ENCODE measurements at regions not wholly inside any gene's neighbourhood (a gene's known extent, or its start where the extent isn't known, plus 50 kb on each side); places are given as distances from the start of the nearest gene placed in this dataset.

DNA sequence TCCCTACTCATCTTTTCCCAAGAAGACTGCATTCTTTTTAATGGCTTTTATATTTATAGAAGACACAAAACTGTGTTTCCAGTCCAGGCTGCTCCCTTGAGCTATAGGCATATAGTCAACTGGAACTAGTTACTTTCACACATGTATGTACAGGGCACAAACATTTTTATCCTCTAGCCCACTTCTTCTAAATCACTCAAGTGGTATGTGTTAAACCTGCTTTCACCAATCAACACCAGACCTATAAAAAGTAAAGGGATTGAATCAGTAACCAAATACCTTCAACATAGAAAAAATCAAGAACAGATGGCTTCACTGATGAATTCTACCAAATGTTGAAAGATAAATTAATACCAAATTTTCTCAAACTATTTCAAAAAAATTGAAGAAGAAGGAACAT is 584.2 kb upstream of the SLITRK1 start:
- DNase-seq (ENCODE audit: low spot score) (no peak), ATAC-seq (ENCODE audit: low FRiP score) (no peak)
- TF ChIP-seq, protein P1, sequence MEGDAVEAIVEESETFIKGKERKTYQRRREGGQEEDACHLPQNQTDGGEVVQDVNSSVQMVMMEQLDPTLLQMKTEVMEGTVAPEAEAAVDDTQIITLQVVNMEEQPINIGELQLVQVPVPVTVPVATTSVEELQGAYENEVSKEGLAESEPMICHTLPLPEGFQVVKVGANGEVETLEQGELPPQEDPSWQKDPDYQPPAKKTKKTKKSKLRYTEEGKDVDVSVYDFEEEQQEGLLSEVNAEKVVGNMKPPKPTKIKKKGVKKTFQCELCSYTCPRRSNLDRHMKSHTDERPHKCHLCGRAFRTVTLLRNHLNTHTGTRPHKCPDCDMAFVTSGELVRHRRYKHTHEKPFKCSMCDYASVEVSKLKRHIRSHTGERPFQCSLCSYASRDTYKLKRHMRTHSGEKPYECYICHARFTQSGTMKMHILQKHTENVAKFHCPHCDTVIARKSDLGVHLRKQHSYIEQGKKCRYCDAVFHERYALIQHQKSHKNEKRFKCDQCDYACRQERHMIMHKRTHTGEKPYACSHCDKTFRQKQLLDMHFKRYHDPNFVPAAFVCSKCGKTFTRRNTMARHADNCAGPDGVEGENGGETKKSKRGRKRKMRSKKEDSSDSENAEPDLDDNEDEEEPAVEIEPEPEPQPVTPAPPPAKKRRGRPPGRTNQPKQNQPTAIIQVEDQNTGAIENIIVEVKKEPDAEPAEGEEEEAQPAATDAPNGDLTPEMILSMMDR (IDR thresholded peaks at IDR 0.05), result no peak

DNA sequence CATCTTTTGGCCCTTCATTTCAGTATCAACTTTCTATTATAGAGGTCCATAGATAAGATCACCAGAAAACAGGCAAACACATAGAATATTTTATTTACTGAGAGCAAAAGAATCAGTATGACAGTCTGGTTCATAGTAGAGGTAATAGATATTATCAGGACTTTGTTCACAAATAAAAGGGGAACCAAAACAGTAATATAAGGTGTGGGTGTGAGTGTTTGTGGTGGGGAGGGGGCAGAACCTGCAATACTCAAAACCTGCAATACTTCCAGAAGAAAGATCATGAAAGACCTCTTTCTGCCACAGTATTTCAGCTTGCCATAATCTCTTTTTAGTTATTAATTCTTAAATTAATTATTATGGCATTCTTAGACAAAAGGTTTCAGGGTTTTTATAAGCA is 578.7 kb upstream of the SLITRK1 start:
- TF ChIP-seq, protein P1 (IDR thresholded peaks at IDR 0.05), result no peak
- DNase-seq (ENCODE audit: low spot score) (no peak), ATAC-seq (ENCODE audit: low FRiP score) (no peak)

DNA sequence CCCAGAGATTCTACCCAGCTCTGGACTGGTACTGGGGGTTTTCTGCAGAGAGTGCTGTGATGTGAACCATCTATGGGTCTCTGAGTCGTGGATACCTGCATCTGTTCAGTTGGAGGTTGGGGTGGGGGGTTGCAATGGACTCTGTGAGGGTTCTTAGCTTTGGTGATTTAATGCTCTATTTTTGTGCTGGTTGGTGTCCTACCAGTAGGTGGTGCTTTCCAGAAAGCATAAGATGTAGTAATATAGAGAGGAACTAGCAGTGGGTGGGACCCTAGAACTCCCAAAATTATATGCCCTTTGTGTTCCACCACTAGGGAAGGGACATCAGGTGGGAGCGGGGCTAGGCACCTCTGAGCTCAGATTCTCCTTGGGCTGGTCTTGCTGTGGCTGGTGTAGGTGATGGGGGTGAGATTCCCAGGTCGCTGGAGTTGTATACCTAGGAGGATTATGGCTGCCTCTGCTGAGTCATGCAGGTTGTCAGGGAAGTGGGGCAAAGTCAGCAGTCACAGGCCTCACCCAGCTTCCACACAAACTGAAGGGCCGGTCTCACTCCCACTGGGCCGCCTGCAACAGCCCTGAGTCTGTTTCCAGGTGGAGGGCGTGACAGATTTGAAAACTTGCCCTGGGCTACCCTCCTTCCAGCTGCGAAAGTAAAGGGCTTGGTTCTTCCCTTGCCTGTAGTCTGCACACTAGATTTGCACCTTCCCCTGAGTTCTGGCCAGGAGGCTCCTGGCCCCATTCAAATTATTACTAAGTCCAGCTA is 573.0 kb upstream of the SLITRK1 start:
- DNase-seq (ENCODE audit: low spot score), result no peak
- no peak for ATAC-seq (ENCODE audit: low FRiP score)
- TF ChIP-seq, protein P1 (IDR thresholded peaks at IDR 0.05), result no peak

DNA sequence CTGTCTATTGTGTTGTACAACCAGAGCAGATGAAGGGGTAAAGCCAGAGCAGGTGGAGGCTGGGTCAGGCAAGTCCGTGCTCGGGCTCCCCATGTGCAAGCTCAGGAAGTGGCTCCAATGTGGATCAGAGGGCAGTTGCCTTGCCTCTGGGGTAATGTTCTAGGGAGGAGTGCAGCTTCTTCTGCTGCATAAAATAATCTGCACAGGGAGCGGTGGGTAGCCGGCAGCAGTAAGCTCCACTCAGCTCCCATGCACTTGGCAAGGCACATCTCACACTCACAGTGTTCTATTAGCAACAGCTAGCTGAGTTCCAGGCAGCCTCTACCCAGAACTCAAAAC is 565.3 kb upstream of the SLITRK1 start:
- TF ChIP-seq, protein P1 (IDR thresholded peaks at IDR 0.05), result no peak
- DNase-seq (ENCODE audit: low spot score) (no peak), ATAC-seq (ENCODE audit: low FRiP score) (no peak)

DNA sequence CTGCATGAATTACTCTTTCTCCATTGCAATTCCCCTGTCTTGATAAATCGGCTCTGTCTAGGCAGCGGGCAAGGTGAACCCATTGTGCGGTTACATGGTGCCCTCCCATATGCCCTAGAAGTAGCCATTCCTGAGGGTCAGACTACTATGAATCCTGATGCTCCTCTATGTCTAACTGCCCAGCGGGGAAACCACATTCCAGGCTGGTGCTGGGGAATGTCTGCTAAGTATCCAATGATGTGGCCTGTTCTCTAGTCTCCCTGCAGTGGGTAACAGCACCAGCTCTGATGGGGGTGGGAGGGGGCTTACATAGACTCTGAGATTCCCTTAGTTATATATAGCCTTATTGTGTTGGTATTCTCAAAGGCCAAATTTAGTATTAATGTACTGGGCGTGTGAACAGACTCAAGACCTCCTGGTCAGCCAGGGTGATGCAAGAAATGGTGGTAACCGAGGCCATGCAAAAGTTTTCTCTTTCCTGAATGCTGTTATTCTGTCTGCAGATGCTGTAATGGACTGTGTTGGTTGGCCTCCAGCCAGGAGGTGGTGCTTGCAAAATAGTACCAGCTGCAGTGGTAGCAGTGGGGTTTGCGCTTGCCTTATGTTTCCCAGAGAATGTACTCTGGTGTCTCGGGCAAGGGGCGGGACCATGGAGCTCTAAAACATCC is 564.8 kb upstream of the SLITRK1 start:
- no peak for ATAC-seq (ENCODE audit: low FRiP score)
- no peak for DNase-seq (ENCODE audit: low spot score)
- TF ChIP-seq, protein P1 (IDR thresholded peaks at IDR 0.05), result no peak

DNA sequence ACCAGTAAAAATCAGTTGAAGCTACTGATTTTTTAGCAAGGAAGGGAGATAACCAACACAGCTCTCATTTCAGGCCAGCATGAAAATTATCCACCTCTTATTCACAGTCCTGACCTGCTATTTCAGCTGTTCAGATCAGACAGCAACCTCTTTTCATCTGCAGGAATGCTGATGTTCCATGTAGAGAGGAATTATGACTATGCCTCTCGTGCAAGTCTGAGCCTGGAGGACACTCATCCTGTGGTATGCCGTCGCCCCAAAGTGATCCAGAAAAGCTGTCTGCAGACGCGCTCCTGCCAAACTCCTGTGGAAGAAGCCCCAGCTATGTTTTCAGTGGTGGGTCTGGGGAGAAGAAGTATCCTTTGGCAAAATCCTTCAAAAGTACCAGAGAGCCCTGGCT is 563.5 kb upstream of the SLITRK1 start:
- no peak for DNase-seq (ENCODE audit: low spot score)
- ATAC-seq (ENCODE audit: low FRiP score), result no peak
- TF ChIP-seq, protein P1 (IDR thresholded peaks at IDR 0.05), result no peak

DNA sequence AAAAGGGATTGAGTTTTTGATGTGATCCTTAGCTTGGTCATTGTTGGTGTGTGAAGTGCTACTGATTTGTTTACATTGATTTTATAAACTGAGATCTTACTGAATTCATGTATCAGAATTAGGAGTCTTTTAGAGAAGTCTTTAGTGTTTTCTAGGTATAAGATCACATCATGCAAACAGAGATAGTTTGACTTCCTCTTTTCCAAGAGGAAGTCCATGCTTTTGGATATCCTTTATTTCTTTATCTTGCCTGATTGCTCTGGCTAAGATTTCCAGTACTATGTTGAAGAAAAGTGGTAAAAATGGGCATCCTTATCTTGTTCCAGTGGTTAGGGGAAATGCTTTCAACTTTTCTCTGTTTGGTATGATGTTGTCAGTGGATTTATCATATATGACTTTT is 561.2 kb upstream of the SLITRK1 start:
- ATAC-seq (ENCODE audit: low FRiP score) (no peak), DNase-seq (ENCODE audit: low spot score) (no peak)
- TF ChIP-seq, protein P1 (IDR thresholded peaks at IDR 0.05), result no peak

All from omental fat pad (tissue), 3 donors.